ENCODE measurements at regions not wholly inside any gene's neighbourhood (a gene's known extent, or its start where the extent isn't known, plus 50 kb on each side); places are given as distances from the start of the nearest gene placed in this dataset.

GRCh38 chr13:86710896-86711295 lies 911.7 kb upstream of the SLITRK6 start:
- no peaks in the 10 kb centered on the region for H3K36me3 ChIP-seq
- no peaks in the 10 kb centered on the region for H3K4me1 Mint-ChIP-seq
- no peak overlapping the region for H3K9ac ChIP-seq
- H3K36me3 Mint-ChIP-seq, result no peaks in the 10 kb centered on the region
- no peak overlapping the region for H3K27ac Mint-ChIP-seq
- no peaks in the 10 kb centered on the region for H3K27me3 ChIP-seq
- TF ChIP-seq EZH2 (IDR thresholded peaks at IDR 0.05) (no peak), CTCF (IDR thresholded peaks at IDR 0.05) (no peak), EZH2phosphoT487 (IDR thresholded peaks at IDR 0.05) (no peak)
- DNase-seq (ENCODE audit: low spot score), result no peak
- no peaks in the 10 kb centered on the region for H3K4me1 ChIP-seq
- H3K27me3 Mint-ChIP-seq (ENCODE audit: insufficient read depth, low read depth), result no peaks in the 10 kb centered on the region
- H3K9me3 Mint-ChIP-seq, result no peaks in the 10 kb centered on the region
- H3K27ac ChIP-seq, result no peak overlapping the region
- H3F3A ChIP-seq (ENCODE audit: low read depth), result no peaks in the 10 kb centered on the region
- H2AFZ ChIP-seq (replicated peaks), result no peak overlapping the region
- no peak overlapping the region for H3K4me2 ChIP-seq
- no peaks in the 10 kb centered on the region for H3K9me3 ChIP-seq (ENCODE audit: low read depth)
- no peaks in the 10 kb centered on the region for H3K79me2 ChIP-seq (ENCODE audit: low read depth)
- no peaks in the 10 kb centered on the region for H4K20me1 ChIP-seq (ENCODE audit: low read depth)
- H3K4me3 Mint-ChIP-seq, result no peak overlapping the region
- no peak overlapping the region for H3K4me3 ChIP-seq

DNA sequence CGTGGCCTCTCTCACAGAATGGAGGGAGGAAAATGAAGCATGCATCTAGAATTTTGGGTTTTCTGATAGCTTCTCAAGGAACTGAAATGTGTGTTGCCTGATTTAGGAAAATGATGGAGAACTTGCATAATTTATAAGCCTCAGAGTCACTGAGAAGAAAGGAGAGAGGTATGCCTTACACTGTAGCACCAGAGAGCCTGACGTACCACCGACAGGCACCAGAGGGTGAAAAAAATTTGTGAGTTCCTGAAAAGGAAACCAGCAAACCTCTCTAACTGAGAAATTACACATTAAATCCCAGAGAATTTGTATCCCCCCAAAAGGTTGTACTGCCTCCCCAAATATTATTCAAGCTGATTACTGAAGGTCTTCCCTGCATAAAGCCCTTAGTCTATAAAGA lies 915.3 kb upstream of the SLITRK6 start:
- no peaks in the 10 kb centered on the region for H3K4me1 ChIP-seq
- Mint-ChIP-seq H3K9me3 (no peaks in the 10 kb centered on the region), H3K36me3 (no peaks in the 10 kb centered on the region), H3K4me3 (no peak overlapping the region), H3K4me1 (no peaks in the 10 kb centered on the region), H3K27ac (no peak overlapping the region), H3K27me3 (ENCODE audit: insufficient read depth, low read depth) (no peaks in the 10 kb centered on the region)
- H3K27me3 ChIP-seq, result no peaks in the 10 kb centered on the region
- DNase-seq (ENCODE audit: low spot score), result no peak
- H3F3A ChIP-seq (ENCODE audit: low read depth), result no peaks in the 10 kb centered on the region
- no peaks in the 10 kb centered on the region for H4K20me1 ChIP-seq (ENCODE audit: low read depth)
- H3K79me2 ChIP-seq (ENCODE audit: low read depth), result no peaks in the 10 kb centered on the region
- no peak overlapping the region for H3K27ac ChIP-seq
- no peak overlapping the region for H3K9ac ChIP-seq
- H3K4me2 ChIP-seq, result no peak overlapping the region
- no peaks in the 10 kb centered on the region for H3K9me3 ChIP-seq (ENCODE audit: low read depth)
- no peak for TF ChIP-seq EZH2 (IDR thresholded peaks at IDR 0.05)
- TF ChIP-seq EZH2phosphoT487 (IDR thresholded peaks at IDR 0.05), result no peak
- TF ChIP-seq CTCF (IDR thresholded peaks at IDR 0.05), result no peak
- no peak overlapping the region for H3K4me3 ChIP-seq
- H3K36me3 ChIP-seq, result no peaks in the 10 kb centered on the region
- peak overlapping the region; percentile 72 for H2AFZ ChIP-seq (replicated peaks)

- Histone ChIP-seq H3F3A (ENCODE audit: low read depth) (no peaks in the 10 kb centered on the region), H3K4me1 (no peaks in the 10 kb centered on the region), H3K79me2 (ENCODE audit: low read depth) (no peaks in the 10 kb centered on the region), H3K9me3 (ENCODE audit: low read depth) (no peaks in the 10 kb centered on the region), H3K4me2 (no peak overlapping the region), H2AFZ (replicated peaks) (peak overlapping the region; percentile 91), H3K9ac (no peak overlapping the region), H3K27me3 (no peaks in the 10 kb centered on the region), H3K27ac (no peak overlapping the region), H3K36me3 (no peaks in the 10 kb centered on the region), H3K4me3 (no peak overlapping the region), H4K20me1 (ENCODE audit: low read depth) (no peaks in the 10 kb centered on the region)
- Mint-ChIP-seq H3K4me3 (no peak overlapping the region), H3K27ac (no peak overlapping the region), H3K27me3 (ENCODE audit: insufficient read depth, low read depth) (no peaks in the 10 kb centered on the region), H3K36me3 (no peaks in the 10 kb centered on the region), H3K4me1 (no peaks in the 10 kb centered on the region), H3K9me3 (no peaks in the 10 kb centered on the region)
- no peak for TF ChIP-seq EZH2phosphoT487 (IDR thresholded peaks at IDR 0.05)
- no peak for TF ChIP-seq EZH2 (IDR thresholded peaks at IDR 0.05)
- TF ChIP-seq CTCF (IDR thresholded peaks at IDR 0.05), result peak; percentile 55
- DNase-seq (ENCODE audit: low spot score), result peak; percentile 57
These were observed 925.9 kb upstream of the SLITRK6 start for GRCh38 chr13:86725105-86725504.

GRCh38 chr13:86729206-86729605 lies 930.0 kb upstream of the SLITRK6 start:
- no peak for DNase-seq (ENCODE audit: low spot score)
- no peak overlapping the region for H3K4me3 ChIP-seq
- Mint-ChIP-seq H3K4me3 (no peak overlapping the region), H3K36me3 (no peaks in the 10 kb centered on the region), H3K9me3 (peaks cover 4% of the 10 kb centered on the region), H3K27me3 (ENCODE audit: insufficient read depth, low read depth) (peaks cover 2% of the 10 kb centered on the region), H3K4me1 (no peaks in the 10 kb centered on the region), H3K27ac (no peak overlapping the region)
- no peaks in the 10 kb centered on the region for H3K27me3 ChIP-seq
- no peaks in the 10 kb centered on the region for H3K36me3 ChIP-seq
- no peak overlapping the region for H2AFZ ChIP-seq (replicated peaks)
- H3K79me2 ChIP-seq (ENCODE audit: low read depth), result no peaks in the 10 kb centered on the region
- H3K27ac ChIP-seq, result no peak overlapping the region
- H3K9me3 ChIP-seq (ENCODE audit: low read depth), result no peaks in the 10 kb centered on the region
- H3F3A ChIP-seq (ENCODE audit: low read depth), result no peaks in the 10 kb centered on the region
- no peak overlapping the region for H3K4me2 ChIP-seq
- no peak for TF ChIP-seq CTCF (IDR thresholded peaks at IDR 0.05)
- no peak for TF ChIP-seq EZH2phosphoT487 (IDR thresholded peaks at IDR 0.05)
- no peak for TF ChIP-seq EZH2 (IDR thresholded peaks at IDR 0.05)
- no peak overlapping the region for H3K9ac ChIP-seq
- no peaks in the 10 kb centered on the region for H4K20me1 ChIP-seq (ENCODE audit: low read depth)
- no peaks in the 10 kb centered on the region for H3K4me1 ChIP-seq

All from neural progenitor cell (in vitro differentiated cells).